Brain pericyte (primary cell): ENCODE measurements at regions not wholly inside any gene's neighbourhood (a gene's known extent, or its start where the extent isn't known, plus 50 kb on each side); places are given as distances from the start of the nearest gene placed in this dataset.

Source experiments
- DNase-seq: peaks from one replicate; pipeline ENCODE4 v3.0.0-alpha.2; 2012; ENCODE audit warnings: low read depth, low spot score

DNA sequence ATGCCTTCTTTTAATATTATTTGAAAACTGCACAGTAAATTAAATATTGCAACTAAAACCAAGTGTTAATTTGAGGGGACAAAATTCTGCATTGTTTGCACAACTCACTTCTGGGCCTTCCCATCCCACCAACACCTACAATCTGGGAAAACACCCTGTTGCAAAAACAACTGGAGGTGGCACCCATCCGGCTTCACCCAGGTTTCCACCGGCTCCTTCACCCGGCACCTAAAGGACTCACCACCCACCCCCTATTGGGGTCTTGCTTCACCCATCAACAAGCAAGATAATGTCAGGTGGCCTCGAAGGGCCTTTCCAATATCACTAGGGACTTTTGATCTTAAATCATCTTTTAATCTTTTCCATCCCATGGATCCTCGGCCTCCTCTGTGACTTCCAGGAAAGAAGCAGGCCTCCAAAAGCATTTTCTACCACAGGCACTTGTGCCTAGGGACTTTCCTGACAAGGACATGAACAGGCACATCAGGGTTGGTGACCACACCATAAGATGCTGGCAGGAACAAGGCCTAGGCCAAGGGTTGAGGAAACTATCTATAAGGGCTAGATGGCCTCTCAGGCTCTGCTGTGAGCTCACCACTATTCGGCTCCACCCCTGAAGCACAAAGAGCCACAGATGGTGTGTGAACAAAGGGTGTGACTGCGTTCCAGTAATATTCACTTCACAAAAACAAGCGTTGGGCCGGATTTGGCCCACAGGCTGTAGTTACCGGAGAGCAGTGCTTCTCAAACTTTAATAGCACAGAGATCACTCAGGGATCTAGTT is 205.1 kb downstream of the AUH start:
- no peak for DNase-seq

DNA sequence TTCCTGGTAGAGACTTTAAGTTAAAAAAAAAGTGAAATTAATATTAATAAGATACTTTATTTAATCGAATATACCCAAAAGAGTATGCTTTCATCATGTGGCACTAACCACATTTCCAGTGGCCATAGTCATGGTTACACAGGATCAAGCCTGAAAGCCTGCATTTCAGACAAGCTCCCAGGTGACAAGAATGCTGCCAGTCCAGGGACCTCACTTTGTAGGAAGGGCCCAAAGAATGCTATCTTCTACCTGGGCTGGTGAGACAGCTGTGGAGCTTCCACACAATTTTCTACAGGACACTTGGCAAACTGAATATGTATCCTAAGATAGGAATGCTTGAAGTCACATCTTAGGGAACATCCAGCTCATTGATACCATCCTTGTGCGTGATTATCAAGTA is 203.8 kb downstream of the AUH start:
- DNase-seq = no peak

DNA sequence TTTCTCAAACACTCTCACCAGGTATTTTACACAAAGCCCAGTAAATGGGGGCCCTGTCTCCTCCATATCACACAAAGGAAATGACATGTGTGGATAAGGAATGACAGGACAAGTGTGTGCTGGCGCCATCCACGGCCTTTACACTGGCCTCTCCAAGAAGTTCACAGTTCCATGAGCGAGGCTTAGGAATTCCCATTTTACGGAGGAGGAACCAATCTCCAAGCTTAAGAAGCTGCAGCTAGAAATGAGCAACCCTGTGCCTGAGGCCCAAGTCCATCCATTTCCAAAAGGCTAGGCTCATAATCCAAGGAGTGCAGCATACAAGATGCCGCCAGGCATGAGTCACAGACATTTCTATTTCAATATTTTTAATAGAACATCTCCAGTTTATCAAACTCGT is 203.4 kb downstream of the AUH start:
- no peak for DNase-seq

DNA sequence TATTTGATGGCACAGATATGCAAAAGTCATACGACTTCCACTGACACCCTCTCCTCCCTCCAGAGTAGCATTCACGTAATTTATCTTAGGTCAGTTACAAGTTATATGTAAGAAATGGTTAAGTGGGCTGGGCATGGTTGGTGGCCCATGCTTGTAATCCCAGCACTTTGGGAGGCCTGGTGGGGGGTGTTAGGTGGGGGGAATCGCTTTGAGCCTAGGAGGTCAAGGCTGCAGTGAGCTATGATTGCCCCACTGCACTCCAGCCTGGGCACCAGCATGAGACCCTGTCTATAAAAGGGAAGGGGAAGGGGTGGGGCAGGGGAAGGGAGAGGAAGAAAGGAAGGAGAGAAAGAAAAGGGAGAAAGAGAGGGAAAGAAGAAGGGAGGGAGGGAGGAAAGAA is 202.8 kb downstream of the AUH start:
- DNase-seq = no peak

DNA sequence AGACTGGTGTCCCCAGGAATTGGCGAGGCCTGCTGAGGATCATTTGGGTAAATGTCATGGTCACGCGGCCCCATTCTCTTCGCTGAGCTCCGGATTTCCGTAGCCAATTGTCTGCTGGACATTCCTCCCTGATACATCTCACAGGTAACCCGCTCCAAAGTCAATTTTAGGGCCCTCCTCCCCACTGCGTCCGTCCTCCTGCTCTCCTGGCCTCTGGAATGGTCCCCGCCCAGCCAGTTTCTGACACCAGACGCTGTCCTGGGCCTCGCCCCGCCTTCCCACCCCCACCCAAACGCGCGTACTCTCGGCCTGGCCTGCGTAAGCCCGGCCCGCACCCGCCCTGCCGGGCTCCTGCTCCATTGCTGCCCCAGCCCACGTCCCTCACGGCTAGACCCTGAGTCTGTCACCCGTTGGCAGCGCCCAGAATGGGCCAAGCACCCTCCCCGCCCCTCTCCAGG is 202.0 kb downstream of the AUH start:
- no peak for DNase-seq

DNA sequence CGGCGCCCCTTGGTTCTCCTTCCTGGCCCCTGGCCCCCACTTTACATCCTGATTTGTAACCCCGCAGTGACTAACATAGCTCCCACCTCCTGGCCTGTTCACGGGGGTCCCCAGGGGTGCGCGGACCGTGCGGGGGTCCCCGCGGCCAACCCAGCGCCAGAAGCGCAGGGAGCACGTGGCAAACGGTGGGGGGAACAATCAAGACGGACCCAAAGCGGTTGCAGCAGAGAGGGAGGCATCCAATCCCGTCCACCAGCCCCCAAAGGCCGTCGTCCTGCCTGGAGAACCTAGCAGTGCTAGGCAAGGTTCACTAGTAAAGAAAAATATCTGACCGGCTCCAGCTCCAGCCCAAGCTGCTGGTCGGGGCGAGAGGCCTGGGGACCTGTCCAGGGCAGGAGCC is 201.5 kb downstream of the AUH start:
- DNase-seq = no peak

DNA sequence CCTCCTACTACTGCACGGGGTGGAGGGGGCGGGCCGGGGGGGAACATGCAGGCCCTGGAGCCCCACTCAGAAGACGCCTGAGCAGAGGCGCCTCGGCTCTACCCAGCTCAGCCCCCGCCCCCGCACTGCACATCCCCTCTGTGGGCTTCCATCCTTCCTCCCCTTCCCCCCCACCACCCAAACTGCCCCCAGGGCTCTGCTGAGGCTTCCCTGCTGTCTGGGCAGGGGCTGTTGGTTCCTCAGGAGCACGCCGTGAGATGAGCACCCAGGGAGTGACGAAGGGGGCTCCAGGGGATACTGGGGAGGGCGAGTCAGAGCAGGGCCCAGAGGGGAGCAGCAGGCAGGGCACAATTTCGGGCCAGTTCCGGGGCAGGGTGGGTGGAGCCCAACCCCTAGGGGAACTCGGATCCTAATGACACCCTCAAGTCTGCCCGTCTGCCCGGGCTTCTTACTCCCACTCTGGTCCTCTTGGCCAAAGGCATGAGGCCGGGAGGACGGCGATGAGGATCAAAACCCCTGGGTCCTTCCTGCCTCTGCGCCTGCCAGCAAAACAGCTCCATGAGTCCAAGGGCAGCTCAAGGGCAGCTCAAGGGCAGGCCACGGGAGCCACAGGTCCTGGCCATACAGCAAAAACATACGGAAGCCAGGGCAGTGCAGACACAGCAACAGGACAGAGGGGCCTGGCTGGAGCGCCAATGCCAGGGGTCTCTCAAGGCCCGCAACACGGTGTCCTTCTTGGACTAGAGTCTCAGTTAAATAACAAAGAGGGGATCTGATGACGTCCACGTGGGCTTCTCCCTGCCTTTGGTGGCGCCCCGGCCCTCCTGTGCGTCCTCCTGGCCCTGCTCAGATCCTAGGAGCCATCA is 200.9 kb downstream of the AUH start:
- no peak for DNase-seq

DNA sequence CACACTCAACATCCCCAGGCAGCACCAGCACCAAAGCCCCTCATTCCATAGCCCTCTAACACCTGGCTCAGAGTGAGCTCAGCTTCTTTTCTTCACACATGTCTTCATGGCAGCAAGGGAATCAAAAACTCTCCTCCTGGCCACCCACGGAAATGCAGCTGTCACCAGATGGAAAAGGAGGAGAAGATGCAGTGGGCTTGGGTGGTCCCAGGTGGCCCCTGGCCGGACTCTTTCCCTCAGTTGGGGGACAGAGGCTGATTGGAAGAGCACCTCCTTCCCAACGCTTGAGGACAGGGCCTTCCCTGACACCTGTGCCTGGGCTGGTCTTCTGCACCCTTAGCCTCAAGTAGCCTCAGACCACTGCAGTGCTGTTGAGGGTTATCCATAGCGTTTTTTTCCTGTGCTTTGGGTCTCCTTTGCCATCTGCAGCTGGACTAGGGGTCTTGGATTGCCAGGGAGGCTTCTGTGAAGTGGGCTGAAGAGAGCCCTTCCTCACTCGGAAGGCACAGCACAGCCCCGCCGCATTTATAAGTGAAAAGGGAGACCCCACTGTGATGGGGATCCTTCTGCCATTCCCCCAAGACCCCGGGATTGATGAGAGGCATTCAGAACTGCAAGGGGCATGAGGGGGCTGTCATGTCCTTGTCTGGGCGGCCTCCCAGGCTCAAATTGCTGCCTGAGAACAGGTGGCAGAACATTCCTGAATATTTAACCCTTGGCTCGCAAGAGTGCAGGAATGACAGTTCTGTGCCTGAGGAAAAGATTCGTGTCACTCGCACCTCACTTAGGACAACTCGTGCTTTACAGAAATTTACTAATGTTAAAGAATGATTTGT is 200.0 kb downstream of the AUH start:
- no peak for DNase-seq

DNA sequence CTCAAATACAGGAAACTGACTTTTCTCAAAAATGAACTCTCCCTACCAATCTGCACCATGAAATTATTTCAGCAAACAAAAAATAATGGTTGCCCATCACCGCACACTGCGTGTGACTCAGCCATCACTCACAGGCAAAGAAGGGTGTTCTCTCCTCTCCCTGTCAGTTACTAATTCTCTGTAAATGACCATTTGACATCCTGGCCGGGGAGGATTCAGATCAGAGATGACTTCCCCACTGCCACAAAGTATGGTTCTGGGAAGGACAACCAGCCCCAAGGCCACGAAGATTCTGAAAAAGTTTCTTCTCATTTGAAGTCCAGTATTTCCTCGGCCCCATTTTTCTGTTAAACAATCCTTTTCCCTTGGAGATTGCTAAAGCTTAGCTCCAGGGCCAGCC is 199.4 kb downstream of the AUH start:
- no peak for DNase-seq

DNA sequence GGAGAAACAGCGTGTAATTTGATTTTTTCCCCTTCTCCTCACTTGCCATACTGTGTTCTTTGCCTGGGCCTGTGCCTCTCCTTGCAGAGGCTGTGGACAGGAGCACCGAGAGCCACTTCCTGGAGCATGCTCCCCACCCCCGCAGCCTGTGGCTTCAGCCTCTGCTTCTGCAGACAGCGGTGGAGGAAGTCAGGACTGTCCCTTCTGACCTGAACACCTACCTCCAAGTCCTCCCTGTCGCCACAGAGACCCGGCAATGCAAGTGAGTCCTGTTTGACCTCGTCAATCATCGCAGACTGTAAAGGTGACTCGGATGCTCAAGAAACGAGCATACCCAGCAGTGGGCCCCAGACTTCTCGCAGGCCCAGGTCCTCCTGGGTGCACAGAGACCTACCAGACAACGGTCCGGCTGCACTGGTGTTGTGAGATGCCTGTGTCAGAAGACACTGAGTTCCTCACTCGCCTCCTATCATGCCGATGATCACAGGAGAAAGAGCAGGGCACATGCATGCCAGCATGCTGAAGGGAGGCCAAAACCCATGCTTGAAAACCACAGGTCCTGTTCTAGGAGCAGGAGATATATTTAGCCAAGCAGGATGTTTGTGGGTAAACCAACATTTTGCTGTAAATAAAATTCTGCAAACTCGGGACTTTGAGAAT is 198.8 kb downstream of the AUH start:
- no peak for DNase-seq

DNA sequence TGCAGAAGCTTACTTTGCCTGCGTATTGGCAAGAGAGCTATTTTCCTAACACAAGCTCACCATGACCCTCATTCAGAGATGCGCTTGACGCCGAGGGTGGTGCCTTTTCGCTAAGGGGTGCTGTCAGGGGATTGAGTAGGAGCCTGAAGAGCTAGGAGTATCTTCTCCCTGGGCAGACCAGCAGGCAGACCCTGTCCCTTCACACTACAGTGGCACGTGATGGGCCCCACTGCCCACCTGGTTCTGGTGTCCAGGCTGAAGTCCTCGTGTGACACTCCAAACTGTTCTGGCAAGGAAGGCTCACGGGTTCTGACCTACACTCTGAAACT is 198.3 kb downstream of the AUH start:
- DNase-seq = no peak

DNA sequence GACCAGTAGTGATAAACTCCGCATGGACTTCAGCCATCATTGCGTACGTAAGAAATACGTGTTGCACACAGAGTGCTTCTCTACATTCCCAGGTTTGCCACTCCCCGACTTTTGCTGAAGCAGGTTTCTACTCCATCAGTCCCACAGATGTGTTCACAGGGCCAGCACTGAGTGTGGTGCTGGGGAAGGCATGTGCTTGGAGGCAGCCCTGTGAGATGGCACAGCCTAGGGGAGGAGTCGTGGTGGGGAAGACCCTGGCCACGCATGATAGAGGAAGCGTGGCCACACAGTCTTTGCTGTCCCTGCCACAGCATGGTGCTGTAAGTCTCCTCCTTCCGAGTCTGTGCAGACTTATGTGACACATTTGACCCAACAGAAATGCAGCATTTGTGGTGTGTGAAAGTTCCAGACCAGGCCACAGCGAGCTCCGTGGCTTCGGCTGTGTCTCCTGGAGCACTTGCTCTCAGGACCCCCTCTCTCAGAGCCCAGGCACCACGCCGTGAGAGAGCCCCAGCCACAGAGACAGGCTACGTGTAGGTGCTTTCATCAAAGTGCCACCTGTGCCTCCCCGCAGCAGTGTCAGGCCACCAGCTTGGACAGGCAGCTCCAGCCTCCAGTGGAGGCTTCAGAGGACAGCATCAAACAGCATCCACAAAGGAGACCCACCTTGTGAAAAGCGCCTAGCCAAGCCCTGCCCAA is 197.8 kb downstream of the AUH start:
- no peak for DNase-seq
